ENCODE measurements at regions not wholly inside any gene's neighbourhood (a gene's known extent, or its start where the extent isn't known, plus 50 kb on each side); places are given as distances from the start of the nearest gene placed in this dataset.

- TF ChIP-seq, protein P1, sequence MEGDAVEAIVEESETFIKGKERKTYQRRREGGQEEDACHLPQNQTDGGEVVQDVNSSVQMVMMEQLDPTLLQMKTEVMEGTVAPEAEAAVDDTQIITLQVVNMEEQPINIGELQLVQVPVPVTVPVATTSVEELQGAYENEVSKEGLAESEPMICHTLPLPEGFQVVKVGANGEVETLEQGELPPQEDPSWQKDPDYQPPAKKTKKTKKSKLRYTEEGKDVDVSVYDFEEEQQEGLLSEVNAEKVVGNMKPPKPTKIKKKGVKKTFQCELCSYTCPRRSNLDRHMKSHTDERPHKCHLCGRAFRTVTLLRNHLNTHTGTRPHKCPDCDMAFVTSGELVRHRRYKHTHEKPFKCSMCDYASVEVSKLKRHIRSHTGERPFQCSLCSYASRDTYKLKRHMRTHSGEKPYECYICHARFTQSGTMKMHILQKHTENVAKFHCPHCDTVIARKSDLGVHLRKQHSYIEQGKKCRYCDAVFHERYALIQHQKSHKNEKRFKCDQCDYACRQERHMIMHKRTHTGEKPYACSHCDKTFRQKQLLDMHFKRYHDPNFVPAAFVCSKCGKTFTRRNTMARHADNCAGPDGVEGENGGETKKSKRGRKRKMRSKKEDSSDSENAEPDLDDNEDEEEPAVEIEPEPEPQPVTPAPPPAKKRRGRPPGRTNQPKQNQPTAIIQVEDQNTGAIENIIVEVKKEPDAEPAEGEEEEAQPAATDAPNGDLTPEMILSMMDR (IDR thresholded peaks at IDR 0.05): no peak
- TF ChIP-seq POLR2AphosphoS5 (IDR thresholded peaks at IDR 0.05) (no peak), EP300 (IDR thresholded peaks at IDR 0.05) (no peak)
These were observed 66.1 kb upstream of the NDN start for GRCh38 chr15:23753248-23753647.
